GM12873 (cell line): ENCODE measurements at regions not wholly inside any gene's neighbourhood (a gene's known extent, or its start where the extent isn't known, plus 50 kb on each side); places are given as distances from the start of the nearest gene placed in this dataset.

Experiments used
- TF ChIP-seq, protein P1 (sequence below): IDR thresholded peaks from 2 replicates; pipeline ENCODE4 v1.5.1; 2012; ENCODE audit warnings: low read depth, mild to moderate bottlenecking, moderate library complexity, low read length, control low read depth; ENCODE audit not compliant: insufficient read depth; ENCODE audit errors: missing control alignments

DNA sequence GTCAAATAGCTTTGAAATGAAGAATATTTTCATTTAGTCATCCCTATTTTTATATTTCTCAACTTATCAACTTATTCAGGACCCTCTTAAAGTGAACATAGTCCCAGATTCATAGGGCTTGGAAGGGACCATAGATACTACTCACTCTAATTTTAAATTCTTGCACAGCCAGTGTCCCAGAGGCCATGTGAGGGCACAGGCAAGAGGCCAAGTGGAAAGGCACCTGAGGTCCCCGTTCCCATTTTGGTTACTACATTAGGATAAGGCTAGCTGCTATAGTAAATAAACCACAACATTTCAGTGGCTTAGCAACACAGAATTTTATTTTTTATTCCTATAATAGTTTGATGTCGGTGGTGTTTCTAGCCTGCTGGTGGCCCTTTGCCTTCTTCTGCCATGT, 227.8 kb downstream of the SPTSSA start:
- TF ChIP-seq, protein P1, sequence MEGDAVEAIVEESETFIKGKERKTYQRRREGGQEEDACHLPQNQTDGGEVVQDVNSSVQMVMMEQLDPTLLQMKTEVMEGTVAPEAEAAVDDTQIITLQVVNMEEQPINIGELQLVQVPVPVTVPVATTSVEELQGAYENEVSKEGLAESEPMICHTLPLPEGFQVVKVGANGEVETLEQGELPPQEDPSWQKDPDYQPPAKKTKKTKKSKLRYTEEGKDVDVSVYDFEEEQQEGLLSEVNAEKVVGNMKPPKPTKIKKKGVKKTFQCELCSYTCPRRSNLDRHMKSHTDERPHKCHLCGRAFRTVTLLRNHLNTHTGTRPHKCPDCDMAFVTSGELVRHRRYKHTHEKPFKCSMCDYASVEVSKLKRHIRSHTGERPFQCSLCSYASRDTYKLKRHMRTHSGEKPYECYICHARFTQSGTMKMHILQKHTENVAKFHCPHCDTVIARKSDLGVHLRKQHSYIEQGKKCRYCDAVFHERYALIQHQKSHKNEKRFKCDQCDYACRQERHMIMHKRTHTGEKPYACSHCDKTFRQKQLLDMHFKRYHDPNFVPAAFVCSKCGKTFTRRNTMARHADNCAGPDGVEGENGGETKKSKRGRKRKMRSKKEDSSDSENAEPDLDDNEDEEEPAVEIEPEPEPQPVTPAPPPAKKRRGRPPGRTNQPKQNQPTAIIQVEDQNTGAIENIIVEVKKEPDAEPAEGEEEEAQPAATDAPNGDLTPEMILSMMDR = no peak

DNA sequence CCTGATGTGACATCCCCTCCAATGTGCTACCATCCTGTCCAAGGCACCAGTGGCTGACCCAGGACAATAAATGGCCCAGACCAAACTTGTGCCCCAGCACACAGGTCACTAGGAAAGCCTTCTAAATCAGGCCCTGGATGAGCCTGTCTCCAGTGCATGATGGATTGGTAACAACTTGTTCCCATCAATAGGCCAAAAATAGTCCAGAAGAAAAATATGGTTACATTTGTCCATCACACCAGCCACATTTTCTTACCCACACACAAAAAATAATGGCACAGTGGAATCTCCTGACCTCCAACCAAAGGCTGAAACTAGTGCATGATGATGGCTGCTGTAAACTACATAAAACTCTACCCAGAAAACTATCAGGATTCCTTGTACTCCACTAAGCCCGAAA, 228.4 kb downstream of the SPTSSA start:
- TF ChIP-seq, protein P1 = no peak

DNA sequence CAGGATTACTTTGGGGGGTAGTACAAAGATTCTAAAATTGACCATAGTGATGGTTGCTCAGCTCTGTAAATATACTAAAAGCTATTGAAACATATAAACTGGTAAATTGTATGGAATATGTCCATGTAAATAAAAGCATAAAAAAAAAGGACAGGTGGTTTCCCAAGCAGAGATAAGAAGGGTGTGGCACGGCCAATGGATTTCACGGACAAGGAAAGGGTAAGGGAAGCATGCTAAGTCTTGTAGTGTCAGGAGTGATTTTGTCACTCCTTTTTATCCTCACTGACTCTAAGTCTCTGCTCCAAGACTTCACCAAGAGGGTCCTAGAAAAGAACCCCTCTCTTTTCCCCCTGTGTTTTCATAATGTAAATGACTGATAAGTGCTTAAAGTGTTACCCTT, 229.2 kb downstream of the SPTSSA start:
- TF ChIP-seq, protein P1 = no peak

DNA sequence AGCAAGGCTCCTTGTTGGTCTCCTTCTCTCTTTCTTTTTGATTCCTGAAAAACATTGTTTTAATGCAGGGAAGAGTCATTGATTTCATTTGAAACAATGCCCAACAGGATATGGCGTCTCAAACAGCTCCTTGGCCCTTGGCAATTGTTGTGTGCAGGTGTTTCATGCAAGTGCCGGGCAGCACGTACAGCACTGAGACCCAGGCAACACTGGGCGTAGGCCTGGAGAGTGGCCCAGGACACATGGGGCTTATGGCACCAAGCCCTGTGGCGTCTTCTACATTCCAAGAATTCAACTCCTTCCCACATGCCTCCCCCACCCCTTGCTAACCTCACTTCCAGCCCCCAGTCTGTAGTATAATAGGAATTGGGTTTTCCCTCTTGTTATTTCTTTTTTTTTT, 230.4 kb downstream of the SPTSSA start:
- TF ChIP-seq, protein P1 = no peak

DNA sequence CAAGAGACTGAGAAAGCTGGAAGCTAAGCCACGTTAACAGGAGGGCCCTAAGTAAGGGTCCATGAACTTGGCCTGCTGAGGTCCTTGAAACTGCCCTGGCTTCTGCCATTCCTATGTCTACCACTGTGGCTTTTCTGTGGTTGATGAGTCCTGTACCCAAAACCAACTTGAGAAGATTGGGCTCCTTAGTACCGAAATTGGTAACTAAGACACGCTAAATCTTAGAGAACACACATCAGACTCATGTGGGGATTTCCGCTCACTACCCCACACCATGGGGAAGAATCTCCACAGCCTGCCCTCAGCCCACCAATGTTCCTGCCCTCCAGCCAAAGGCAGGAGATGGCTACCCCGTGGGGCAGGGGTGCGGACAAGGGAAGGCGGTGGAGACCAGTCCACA, 232.9 kb downstream of the SPTSSA start:
- TF ChIP-seq, protein P1 = no peak

DNA sequence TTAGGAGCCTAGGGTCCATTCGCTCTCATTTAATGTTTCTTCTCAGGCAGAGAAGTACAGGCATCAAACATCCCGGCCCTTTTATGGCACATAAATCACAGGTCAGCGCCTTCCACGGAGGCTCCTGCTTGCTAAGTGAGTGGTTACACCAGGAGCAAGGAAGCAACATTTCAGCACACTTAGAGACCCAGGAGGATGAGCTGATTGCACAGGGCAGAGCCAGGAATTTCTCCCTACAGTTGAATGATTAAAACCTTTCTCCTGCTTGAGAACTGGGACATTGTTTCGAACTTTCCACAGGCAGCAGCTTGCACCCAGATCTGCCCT, 233.4 kb downstream of the SPTSSA start:
- TF ChIP-seq, protein P1 = no peak

DNA sequence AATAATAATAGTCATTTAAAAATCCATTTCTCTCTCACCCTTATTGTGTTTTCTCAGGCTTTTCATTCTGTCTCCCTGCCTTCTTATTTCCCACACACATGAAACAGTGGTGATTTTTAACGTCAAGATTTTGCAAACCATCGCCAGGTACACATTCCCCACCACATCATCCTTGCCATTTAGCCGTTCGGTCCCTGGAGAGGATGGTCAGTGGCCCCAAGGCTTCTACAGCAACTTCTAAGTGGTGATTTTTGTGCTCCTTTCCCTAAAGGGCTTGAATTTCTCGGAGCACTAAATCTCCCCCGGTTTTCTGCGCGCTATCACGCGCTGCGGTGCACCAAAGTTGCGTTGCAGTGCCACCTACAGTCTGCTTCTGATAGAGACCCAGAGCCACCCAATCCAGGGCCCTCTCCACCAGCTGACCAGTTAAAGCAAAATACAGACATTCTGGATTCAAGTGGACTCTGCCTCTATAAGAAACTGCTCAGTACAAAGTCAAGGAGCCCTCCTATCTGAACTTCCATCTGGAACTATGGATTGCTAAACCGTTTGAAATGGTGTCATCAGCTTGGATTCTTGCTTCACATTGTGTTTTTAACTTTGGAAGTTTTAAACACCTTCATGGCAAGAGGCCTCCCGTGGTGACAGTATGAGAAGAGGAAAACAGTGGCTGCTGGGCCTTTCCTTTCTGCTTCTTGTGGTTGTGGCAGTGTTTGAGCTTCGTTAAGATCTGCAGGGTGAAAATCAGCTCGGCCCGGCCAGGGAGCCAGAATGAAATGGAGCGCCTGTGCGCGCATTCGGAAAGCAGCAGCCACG, 234.0 kb downstream of the SPTSSA start:
- TF ChIP-seq, protein P1 = peak; percentile 85
